Activated CD4-positive, alpha-beta memory T cell treated with anti-CD3 and anti-CD28 coated beads for 36 hours (primary cell): ENCODE measurements at regions not wholly inside any gene's neighbourhood (a gene's known extent, or its start where the extent isn't known, plus 50 kb on each side); places are given as distances from the start of the nearest gene placed in this dataset.

ENCODE experiments used
- CTCF ChIA-PET: fragments of 350-600 bp; sonication (Branson Sonifier 250); formaldehyde crosslinking; loops from one replicate; lab custom pipeline; 2021; ENCODE audit warnings: antibody characterized with exemption, inconsistent platforms; lab: Charles Lee
- POLR2A ChIA-PET: fragments of 350-600 bp; sonication (Branson Sonifier 250); formaldehyde crosslinking; loops from one replicate; lab custom pipeline; 2021; ENCODE audit warnings: antibody characterized with exemption; lab: Charles Lee
- DNase-seq: peaks from one replicate; pipeline ENCODE4 v3.0.0-alpha.2; 2020
- H3K27ac Mint-ChIP-seq: one replicate; pipeline ENCODE4 v1.8.0; 2021; ENCODE audit warnings: mixed read lengths
- H3K27me3 Mint-ChIP-seq: one replicate; pipeline ENCODE4 v1.8.0; 2021; ENCODE audit warnings: mixed read lengths
- H3K36me3 Mint-ChIP-seq: one replicate; pipeline ENCODE4 v1.8.0; 2021; ENCODE audit warnings: mixed read lengths
- H3K4me1 Mint-ChIP-seq: one replicate; pipeline ENCODE4 v1.8.0; 2021; ENCODE audit warnings: low read depth, mixed read lengths
- H3K4me3 Mint-ChIP-seq: one replicate; pipeline ENCODE4 v1.8.0; 2021; ENCODE audit warnings: mild to moderate bottlenecking, mixed read lengths
- H3K9me3 Mint-ChIP-seq: one replicate; pipeline ENCODE4 v1.8.0; 2021; ENCODE audit warnings: mixed read lengths
- intact Hi-C: fragments of 100-400 bp; cut with micrococcal nuclease; formaldehyde crosslinking; loops from one replicate; pipeline ENCODE4 v1.15.1; 2023

DNA sequence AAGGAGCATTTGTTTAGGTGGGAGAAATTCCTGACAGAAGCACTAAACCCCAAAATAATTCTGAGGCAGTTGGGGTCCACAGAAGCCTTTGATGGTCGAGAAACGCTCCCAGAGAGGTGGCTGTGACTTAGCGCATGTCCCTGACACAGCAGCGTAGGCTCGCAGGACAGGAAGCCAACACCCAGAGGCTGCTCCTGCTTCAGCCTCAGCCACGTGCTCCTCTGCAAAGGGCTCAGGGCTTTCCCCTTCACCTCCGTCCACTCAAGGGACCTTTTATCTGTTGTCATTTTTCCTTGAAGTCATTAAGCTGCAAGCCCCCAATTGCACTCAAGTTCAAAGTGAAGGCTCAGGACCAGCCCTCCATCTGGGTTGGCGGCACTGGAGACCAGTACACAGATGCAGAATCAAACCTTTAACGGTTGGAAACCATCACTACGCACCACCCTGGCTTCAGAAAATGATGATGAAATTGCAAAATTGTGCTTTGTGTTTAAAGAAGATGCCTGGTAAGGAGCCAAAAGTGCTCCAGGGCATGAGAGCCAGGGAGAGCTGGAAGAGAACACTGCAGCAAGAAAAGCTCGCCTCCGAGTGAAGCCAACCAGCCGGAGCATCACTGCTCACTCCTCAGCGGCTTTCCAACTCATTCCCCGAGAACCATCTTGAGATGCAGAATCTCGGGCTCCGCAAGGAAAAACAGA lies 219.6 kb downstream of the RAP2A start:
- POLR2A ChIA-PET = no interaction called here
- Mint-ChIP-seq H3K36me3 (no peaks in the 10 kb centered on the region), H3K4me3 (no peak overlapping the region), H3K4me1 (no peaks in the 10 kb centered on the region), H3K27ac (no peak overlapping the region), H3K27me3 (peaks cover 5% of the 10 kb centered on the region), H3K9me3 (no peaks in the 10 kb centered on the region)
- CTCF ChIA-PET = no interaction called here
- no peak for DNase-seq
- intact Hi-C loops = no loop called here

DNA sequence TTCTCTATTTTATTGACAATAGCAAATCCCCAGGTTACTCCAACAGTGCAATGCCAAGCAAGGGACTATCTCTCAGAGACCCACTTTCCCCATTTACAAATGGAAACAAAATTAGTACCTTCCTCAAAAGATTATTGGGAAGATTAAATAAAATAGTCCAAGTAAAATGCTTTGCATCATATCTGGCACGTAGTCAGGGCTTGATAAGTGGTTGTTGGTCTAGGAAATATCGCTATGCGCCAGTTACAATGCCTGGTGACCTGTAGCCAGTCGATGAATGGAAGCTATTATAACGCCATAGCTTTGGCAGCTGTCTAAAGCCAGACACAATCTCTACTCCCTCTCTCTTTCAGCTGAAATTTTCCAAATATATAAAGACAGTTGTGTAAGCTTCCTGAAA lies 220.3 kb downstream of the RAP2A start:
- Mint-ChIP-seq H3K9me3 (no peaks in the 10 kb centered on the region), H3K4me1 (no peaks in the 10 kb centered on the region), H3K4me3 (no peak overlapping the region), H3K27me3 (peaks cover 5% of the 10 kb centered on the region), H3K36me3 (no peaks in the 10 kb centered on the region), H3K27ac (no peak overlapping the region)
- DNase-seq = no peak
- CTCF ChIA-PET = no interaction called here
- intact Hi-C loops = no loop called here
- POLR2A ChIA-PET = no interaction called here

DNA sequence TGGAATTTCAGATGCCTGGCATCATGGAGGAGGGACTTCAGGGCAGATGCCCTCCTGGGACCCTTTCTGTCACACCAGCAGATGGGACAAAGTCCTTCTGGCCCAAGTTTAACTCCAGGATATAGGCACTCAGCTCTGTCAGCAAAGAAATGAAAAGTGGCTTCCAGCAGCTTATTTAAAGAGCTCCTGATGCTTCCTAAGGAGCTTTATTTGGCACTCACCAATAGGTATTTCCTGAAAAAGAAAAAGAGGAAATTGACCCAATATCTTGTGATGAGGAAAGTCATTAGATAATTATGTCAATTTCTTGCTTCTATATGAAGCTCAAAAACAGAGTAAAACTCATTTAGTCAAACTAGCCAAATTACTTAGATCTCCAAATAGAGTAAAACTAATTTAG lies 224.6 kb downstream of the RAP2A start:
- Mint-ChIP-seq H3K36me3 (no peaks in the 10 kb centered on the region), H3K9me3 (no peaks in the 10 kb centered on the region), H3K27me3 (peaks cover 2% of the 10 kb centered on the region), H3K4me3 (no peak overlapping the region), H3K27ac (no peak overlapping the region), H3K4me1 (no peaks in the 10 kb centered on the region)
- intact Hi-C loops = no loop called here
- DNase-seq = no peak
- POLR2A ChIA-PET = no interaction called here
- CTCF ChIA-PET = no interaction called here

DNA sequence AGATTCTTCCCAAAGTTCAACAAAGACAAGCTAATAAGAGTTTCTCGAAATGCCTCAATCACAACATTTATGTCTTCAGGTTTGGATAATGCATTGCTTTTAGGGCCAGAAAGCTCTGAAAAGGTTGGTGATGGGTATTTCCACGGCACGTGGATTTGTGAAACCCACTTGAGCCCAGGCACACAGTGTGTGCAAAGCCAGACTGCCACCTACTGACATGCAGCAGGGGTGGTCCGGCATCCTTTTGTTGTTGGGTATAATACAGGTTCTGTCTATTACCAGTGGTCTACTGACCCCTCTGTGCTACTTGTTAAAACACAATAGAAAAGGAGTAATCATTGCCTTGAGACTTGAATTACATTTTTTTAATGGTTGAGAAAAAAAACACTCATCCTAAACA lies 225.6 kb downstream of the RAP2A start:
- Mint-ChIP-seq H3K36me3 (no peaks in the 10 kb centered on the region), H3K4me1 (no peaks in the 10 kb centered on the region), H3K27me3 (peaks cover 2% of the 10 kb centered on the region), H3K27ac (no peak overlapping the region), H3K9me3 (no peaks in the 10 kb centered on the region), H3K4me3 (no peak overlapping the region)
- POLR2A ChIA-PET = no interaction called here
- CTCF ChIA-PET = no interaction called here
- intact Hi-C loops = no loop called here
- no peak for DNase-seq

DNA sequence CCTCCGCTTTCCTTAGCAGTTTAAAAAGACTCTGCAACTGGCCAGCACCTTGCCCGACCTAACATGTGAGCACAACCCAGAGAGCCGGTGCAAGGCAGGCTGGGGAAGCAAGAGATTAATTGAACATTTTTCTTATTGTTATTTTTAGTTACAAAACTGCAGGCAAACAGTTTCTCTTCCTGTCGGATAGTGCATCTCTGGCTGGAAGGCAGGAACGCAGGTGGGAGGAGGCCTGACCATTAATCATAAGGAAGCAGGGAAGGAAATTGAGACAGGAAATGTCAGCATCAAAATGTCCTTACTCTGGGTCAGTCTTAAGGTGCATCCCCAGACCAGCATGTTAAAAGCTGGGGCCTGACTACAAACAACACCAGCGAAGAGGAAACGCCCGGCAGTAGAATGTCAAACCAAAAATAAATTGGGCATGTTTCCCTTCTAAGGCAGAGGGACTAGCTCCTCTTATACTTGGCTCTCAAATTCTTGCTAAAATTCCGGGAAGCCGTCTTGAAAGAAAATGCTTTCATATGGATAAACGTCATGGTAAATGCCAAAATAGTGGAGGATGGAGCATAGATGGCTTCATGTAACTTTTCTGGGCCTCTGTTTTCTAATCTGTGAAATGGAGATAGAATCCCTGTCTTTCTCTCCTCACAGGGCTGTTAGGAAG lies 226.8 kb downstream of the RAP2A start:
- Mint-ChIP-seq H3K27me3 (peaks cover 2% of the 10 kb centered on the region), H3K4me3 (no peak overlapping the region), H3K9me3 (no peaks in the 10 kb centered on the region), H3K27ac (no peak overlapping the region), H3K4me1 (no peaks in the 10 kb centered on the region), H3K36me3 (no peaks in the 10 kb centered on the region)
- ChIA-PET POLR2A (no interaction called here), CTCF (no interaction called here)
- intact Hi-C loops = no loop called here
- DNase-seq = no peak

DNA sequence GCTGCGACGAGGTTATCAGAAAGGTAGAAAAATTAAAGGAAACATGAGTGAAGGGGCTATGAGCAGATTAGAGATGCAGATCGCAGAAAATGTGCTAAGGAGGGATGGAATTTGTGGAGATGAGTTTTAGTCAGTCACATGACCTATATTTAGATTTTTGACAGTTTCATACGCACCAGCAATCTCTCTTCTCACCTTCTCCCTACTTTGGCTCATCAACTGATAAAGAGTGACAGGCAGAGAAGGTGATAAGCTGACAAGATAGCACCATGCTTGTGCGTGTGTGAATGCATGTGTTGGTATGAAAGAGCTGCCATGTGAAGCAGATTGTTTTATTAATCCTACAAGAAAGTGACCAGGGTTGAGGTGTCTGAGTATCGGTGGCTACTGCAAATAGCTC lies 252.6 kb downstream of the RAP2A start:
- no peak for DNase-seq

DNA sequence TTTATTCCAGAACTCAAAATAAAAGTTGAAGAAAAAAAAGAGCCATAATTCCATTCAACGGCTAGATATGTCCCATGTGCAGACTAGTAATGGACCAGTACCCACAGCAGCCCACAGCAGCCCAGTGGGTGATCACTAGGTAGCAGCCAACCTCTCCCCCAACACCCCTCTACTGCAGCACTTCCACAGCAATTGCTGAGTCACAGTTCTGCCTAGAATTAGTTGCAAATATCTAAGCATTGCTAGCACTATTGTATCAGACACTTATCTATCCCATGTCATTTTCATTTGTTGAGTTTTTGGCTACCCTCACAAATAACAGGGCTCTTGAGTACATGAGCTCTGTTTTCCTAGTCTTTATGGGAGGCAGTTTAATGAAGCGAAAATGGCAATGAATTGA lies 258.7 kb downstream of the RAP2A start:
- Mint-ChIP-seq H3K27ac (no peak overlapping the region), H3K9me3 (no peaks in the 10 kb centered on the region), H3K27me3 (peaks cover 3% of the 10 kb centered on the region), H3K4me1 (no peaks in the 10 kb centered on the region), H3K4me3 (no peak overlapping the region), H3K36me3 (no peaks in the 10 kb centered on the region)
- POLR2A ChIA-PET = no interaction called here
- CTCF ChIA-PET = no interaction called here
- no peak for DNase-seq
- intact Hi-C loops = no loop called here

More for the DNA sequence above, 252.6 kb downstream of the RAP2A start:
- intact Hi-C loops = no loop called here
- CTCF ChIA-PET = no interaction called here
- Mint-ChIP-seq H3K36me3 (no peaks in the 10 kb centered on the region), H3K27me3 (peaks cover 2% of the 10 kb centered on the region), H3K27ac (no peak overlapping the region), H3K9me3 (no peaks in the 10 kb centered on the region), H3K4me3 (no peak overlapping the region), H3K4me1 (no peaks in the 10 kb centered on the region)
- POLR2A ChIA-PET = no interaction called here

DNA sequence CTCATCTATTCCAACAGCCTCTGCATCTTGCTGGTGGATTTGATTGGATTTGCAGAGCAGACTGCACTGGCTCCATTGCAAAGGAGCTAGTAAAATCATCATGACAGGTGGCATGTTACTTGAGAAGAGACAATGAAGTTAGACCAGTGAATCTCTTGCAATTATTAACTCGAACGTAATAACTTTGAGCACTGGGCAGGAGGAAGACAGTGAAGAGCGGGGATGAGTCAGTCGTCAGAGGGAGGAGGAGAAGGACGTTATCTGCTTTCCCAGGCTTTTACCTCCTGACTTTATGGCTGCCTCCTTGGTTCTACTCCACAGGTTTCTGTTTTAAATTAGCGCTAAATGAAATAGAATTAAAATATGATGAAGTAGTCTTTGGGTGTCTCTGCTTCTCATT lies 257.8 kb upstream of the IPO5 start:
- CTCF ChIA-PET = no interaction called here

DNA sequence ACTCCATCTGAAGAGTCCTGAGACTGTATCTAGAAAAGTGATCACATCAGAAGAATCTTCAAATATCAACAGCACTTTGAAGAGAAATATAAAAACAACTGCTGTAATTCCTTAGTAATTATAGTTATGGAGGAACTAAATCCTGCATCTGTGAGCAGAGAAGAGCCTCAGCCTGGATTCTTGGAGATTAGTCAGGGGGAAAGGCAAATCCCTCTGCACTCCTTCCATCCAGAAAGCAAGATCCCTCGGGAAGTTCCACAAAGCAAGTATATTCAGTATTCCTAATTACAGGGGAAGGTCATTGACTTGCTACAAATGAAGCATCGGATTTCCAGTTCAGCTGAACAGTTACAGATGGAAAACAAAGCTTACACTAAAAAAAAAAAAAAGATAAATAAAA lies 256.6 kb upstream of the IPO5 start:
- Mint-ChIP-seq H3K36me3 (no peaks in the 10 kb centered on the region), H3K9me3 (no peaks in the 10 kb centered on the region), H3K4me3 (no peak overlapping the region), H3K27ac (no peak overlapping the region), H3K27me3 (peaks cover 3% of the 10 kb centered on the region), H3K4me1 (no peaks in the 10 kb centered on the region)
- intact Hi-C loops = no loop called here
- POLR2A ChIA-PET = no interaction called here
- CTCF ChIA-PET = no interaction called here
- no peak for DNase-seq

More for the DNA sequence above, 257.8 kb upstream of the IPO5 start:
- no peak overlapping the region for H3K27ac Mint-ChIP-seq
- H3K4me3 Mint-ChIP-seq = no peak overlapping the region
- H3K4me1 Mint-ChIP-seq = no peaks in the 10 kb centered on the region
- POLR2A ChIA-PET = no interaction called here
- H3K27me3 Mint-ChIP-seq = peaks cover 3% of the 10 kb centered on the region
- H3K9me3 Mint-ChIP-seq = no peaks in the 10 kb centered on the region
- no peak for DNase-seq
- no peaks in the 10 kb centered on the region for H3K36me3 Mint-ChIP-seq
- intact Hi-C loops = no loop called here

DNA sequence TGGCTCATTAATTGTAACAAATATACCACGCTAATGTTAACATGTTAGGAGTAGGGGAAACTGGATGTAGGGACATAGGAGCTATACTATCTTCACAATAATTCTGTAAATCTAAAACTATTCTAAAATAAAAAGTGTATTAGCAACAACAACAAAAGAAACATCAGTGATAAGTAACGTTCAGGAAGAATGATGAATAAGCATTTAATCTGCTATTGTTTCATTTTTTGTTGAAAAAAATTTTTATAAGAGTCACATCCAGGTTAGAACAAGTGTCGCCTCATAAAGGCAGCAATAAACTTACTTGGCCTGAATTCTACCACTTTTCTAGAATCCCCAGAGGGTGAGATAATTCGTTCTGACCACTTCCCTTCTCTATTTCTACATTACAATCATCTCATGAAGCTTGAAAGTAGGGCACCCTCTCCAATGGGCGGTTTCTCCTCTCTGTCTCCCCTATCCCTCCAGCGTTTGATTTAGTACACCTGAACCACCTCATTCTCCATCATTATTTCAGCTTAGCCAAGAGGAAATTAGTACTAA lies 253.1 kb upstream of the IPO5 start:
- H3K4me3 Mint-ChIP-seq = no peak overlapping the region
- POLR2A ChIA-PET = no interaction called here
- no peaks in the 10 kb centered on the region for H3K9me3 Mint-ChIP-seq
- no peak for DNase-seq
- intact Hi-C loops = no loop called here
- CTCF ChIA-PET = no interaction called here
- no peak overlapping the region for H3K27ac Mint-ChIP-seq
- no peaks in the 10 kb centered on the region for H3K4me1 Mint-ChIP-seq
- H3K27me3 Mint-ChIP-seq = no peaks in the 10 kb centered on the region
- H3K36me3 Mint-ChIP-seq = no peaks in the 10 kb centered on the region

DNA sequence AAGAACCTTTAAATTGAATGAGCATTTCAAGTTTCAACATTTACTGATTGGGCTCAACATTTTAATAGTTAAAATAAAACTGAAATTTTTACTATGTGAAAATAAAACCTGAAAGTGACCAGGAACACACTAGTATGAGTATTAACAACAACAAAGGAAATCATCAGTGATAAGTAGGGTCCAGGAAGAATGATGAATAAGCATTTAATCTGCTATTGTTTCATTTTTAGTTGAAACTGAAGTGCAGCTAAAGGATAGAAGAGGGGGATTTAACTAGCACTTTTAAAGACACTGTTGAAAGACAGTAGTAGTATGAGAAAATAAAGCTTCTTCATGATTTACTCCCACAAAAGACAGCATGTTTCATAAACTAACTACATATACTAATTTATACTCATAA lies 250.9 kb upstream of the IPO5 start:
- no peak for DNase-seq
- Mint-ChIP-seq H3K4me1 (no peaks in the 10 kb centered on the region), H3K27ac (no peak overlapping the region), H3K36me3 (no peaks in the 10 kb centered on the region), H3K4me3 (no peak overlapping the region), H3K27me3 (peaks cover 4% of the 10 kb centered on the region), H3K9me3 (no peaks in the 10 kb centered on the region)
- intact Hi-C loops = no loop called here
- POLR2A ChIA-PET = no interaction called here
- CTCF ChIA-PET = no interaction called here

DNA sequence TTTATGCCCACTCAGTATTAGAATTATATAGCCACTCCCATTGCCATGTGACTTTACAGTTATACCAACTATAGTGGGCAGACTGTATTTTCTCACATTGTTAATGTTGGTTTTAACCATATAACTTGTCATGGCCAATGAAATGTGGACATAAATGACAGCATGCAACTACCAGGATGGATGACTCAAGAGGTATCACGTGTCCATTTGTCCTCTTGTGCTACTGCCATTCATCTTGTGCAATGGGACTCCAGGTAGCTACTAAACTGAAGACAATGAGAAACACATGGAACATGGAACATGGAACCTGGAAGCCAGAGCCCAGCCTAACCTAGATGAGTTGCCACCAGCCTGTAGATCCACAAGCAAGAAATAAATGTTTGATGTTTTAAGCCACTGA lies 242.7 kb upstream of the IPO5 start:
- no peaks in the 10 kb centered on the region for H3K36me3 Mint-ChIP-seq
- no peak overlapping the region for H3K27ac Mint-ChIP-seq
- peaks cover 5% of the 10 kb centered on the region for H3K9me3 Mint-ChIP-seq
- intact Hi-C loops = no loop called here
- no peak overlapping the region for H3K4me3 Mint-ChIP-seq
- DNase-seq = no peak
- POLR2A ChIA-PET = no interaction called here
- CTCF ChIA-PET = no interaction called here
- peaks cover 3% of the 10 kb centered on the region for H3K27me3 Mint-ChIP-seq
- no peaks in the 10 kb centered on the region for H3K4me1 Mint-ChIP-seq

DNA sequence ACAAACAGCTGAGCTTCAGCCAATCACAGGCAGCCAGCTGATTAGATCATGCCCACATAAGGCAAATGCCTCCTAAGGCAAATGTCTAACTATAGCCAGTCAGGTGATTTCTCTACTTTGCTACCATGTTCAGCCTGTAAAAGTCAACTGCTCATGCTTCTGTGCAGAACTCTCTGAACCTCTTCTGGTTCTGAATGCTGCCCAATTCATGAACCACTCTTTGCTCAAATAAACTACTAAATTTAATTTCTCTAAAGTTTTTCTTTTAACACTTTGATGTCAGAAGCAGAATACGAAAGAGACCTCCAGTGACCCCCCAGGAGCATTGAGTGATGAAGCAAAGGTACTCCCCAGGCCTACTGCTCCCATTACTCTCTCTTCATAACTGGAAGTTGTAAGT lies 240.7 kb upstream of the IPO5 start:
- H3K27me3 Mint-ChIP-seq = no peaks in the 10 kb centered on the region
- H3K9me3 Mint-ChIP-seq = peaks cover 5% of the 10 kb centered on the region
- ChIA-PET POLR2A (no interaction called here), CTCF (no interaction called here)
- no peaks in the 10 kb centered on the region for H3K4me1 Mint-ChIP-seq
- DNase-seq = no peak
- H3K36me3 Mint-ChIP-seq = no peaks in the 10 kb centered on the region
- no peak overlapping the region for H3K4me3 Mint-ChIP-seq
- intact Hi-C loops = no loop called here
- no peak overlapping the region for H3K27ac Mint-ChIP-seq
